ENCODE measurements at regions not wholly inside any gene's neighbourhood (a gene's known extent, or its start where the extent isn't known, plus 50 kb on each side); places are given as distances from the start of the nearest gene placed in this dataset.

DNA sequence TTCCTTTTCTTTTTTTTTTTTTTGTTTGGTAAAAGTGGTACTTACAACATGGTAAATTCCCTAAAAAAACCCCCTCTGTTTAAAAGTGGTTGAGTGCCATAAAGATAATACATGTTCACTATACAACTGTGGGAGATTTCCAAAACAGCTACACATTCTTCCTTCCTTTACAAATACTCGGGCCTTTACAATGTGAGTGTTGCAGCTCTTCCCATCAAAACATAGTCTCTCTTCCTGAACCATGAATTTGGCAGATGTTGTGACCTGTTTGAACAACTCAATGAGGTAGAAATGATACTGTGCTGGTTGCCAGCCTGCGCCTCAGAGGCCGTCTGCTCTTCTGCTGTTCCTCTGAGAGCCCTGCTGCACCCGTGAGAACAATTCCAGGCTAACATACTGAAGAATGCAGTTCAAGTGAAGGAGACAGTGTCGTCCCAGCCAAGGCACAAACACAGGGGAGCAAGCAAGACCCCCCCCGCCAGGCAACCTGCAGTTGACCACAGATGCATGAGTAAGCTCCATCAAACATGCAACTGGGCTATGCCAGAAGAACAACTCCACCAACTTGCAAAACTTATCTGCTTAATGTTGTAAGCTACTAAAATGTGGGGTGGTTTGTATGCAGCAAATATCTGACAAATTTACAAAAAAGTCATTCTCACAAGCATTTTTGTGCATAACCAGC lies 645.0 kb downstream of the PCDH7 start:
- TF ChIP-seq, protein P1, sequence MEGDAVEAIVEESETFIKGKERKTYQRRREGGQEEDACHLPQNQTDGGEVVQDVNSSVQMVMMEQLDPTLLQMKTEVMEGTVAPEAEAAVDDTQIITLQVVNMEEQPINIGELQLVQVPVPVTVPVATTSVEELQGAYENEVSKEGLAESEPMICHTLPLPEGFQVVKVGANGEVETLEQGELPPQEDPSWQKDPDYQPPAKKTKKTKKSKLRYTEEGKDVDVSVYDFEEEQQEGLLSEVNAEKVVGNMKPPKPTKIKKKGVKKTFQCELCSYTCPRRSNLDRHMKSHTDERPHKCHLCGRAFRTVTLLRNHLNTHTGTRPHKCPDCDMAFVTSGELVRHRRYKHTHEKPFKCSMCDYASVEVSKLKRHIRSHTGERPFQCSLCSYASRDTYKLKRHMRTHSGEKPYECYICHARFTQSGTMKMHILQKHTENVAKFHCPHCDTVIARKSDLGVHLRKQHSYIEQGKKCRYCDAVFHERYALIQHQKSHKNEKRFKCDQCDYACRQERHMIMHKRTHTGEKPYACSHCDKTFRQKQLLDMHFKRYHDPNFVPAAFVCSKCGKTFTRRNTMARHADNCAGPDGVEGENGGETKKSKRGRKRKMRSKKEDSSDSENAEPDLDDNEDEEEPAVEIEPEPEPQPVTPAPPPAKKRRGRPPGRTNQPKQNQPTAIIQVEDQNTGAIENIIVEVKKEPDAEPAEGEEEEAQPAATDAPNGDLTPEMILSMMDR (IDR thresholded peaks at IDR 0.05) = no peak
- Histone ChIP-seq H3K4me1 (ENCODE audit: control insufficient read depth, insufficient read depth, low read length) (no peaks in the 10 kb centered on the region), H3K9me3 (ENCODE audit: control insufficient read depth, insufficient read depth, low read length) (no peaks in the 10 kb centered on the region), H3K27ac (ENCODE audit: low read length) (no peak overlapping the region), H3K36me3 (ENCODE audit: control insufficient read depth, insufficient read depth, low read length) (no peaks in the 10 kb centered on the region), H3K27me3 (ENCODE audit: control insufficient read depth, insufficient read depth, low read length) (no peaks in the 10 kb centered on the region), H3K4me3 (ENCODE audit: low read length) (no peak overlapping the region)
- 81% methylated on average over 6 of the region's 6 CpGs for WGBS (ENCODE audit: insufficient coverage)
- Mint-ChIP-seq H3K9me3 (peaks cover 12 to 14% of the 10 kb centered on the region in 2 donors), H3K36me3 (no peaks in the 10 kb centered on the region), H3K27me3 (ENCODE audit: low read depth in 2 of 2) (no peaks in the 10 kb centered on the region), H3K27ac (no peak overlapping the region), H3K4me3 (no peak overlapping the region), H3K4me1 (no peaks in the 10 kb centered on the region)
- no peak for ATAC-seq
- intact Hi-C loops (cut with micrococcal nuclease) = no loop called here
- no peak for DNase-seq

DNA sequence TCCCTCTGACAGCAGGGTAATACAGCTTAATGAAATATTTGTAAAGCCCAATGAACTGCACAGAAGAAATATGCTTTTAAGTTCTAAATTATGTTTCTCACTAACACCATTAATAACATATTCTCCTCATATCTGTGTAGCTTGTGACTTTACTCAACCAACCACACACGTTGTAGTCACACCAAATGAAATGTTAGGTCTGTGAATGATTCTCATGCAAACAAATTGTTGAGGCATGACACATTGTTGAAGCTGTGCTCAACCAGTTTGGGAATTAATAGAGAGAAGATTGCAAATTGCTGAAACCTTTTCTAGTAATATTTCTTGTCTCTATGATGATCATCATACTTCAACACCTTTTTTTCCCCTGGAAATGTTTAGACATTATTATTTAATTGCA lies 645.9 kb downstream of the PCDH7 start:
- H3K4me3 Mint-ChIP-seq = no peak overlapping the region
- Histone ChIP-seq H3K27ac (ENCODE audit: low read length) (no peak overlapping the region), H3K36me3 (ENCODE audit: control insufficient read depth, insufficient read depth, low read length) (no peaks in the 10 kb centered on the region), H3K9me3 (ENCODE audit: control insufficient read depth, insufficient read depth, low read length) (no peaks in the 10 kb centered on the region), H3K4me3 (ENCODE audit: low read length) (no peak overlapping the region), H3K27me3 (ENCODE audit: control insufficient read depth, insufficient read depth, low read length) (no peaks in the 10 kb centered on the region), H3K4me1 (ENCODE audit: control insufficient read depth, insufficient read depth, low read length) (no peaks in the 10 kb centered on the region)
- intact Hi-C loops (cut with micrococcal nuclease) = no loop called here
- no peaks in the 10 kb centered on the region for H3K4me1 Mint-ChIP-seq
- no peak for DNase-seq
- no peaks in the 10 kb centered on the region for H3K36me3 Mint-ChIP-seq
- H3K27ac Mint-ChIP-seq = no peak overlapping the region
- WGBS (ENCODE audit: insufficient coverage) = no CpG with 5 or more reads among the region's 1 CpG
- ATAC-seq = no peak
- TF ChIP-seq, protein P1 (IDR thresholded peaks at IDR 0.05) = no peak
- H3K27me3 Mint-ChIP-seq (ENCODE audit: low read depth in 2 of 2) = no peaks in the 10 kb centered on the region
- peaks cover 12 to 14% of the 10 kb centered on the region in 2 donors for H3K9me3 Mint-ChIP-seq

DNA sequence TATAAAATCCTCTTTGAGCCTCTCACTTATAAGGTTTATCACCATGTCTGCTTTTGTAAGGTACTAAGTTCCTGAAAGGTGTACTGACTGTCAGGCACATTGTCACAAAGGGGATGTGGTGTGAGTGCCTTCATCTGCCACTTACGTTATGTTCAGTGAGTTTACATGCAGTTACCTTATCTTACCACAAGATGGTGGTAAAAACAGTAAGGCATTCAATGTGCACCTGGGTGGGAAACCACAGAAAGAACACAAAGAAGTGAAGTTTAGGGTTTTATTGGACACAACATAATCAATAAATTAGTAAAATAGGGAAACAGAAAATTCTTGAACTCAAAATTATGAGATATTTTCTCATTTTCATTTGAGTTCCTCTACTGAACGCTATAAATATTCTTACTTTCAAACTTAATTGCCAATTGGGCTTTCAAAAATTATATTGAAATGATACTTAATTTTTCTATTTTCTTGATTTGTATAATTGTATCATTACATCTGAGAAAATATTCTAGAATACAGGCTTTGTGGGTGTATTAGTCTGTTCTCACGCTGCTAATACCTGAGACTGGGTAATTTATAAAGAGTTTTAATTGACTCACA lies 650.8 kb downstream of the PCDH7 start:
- intact Hi-C loops (cut with micrococcal nuclease) = no loop called here
- Mint-ChIP-seq H3K36me3 (no peaks in the 10 kb centered on the region), H3K4me3 (no peak overlapping the region), H3K27ac (no peak overlapping the region), H3K27me3 (ENCODE audit: low read depth in 2 of 2) (no peaks in the 10 kb centered on the region), H3K9me3 (peaks cover 6 to 8% of the 10 kb centered on the region in 2 donors), H3K4me1 (no peaks in the 10 kb centered on the region)
- no peak for ATAC-seq
- no CpG with 5 or more reads among the region's 3 CpGs for WGBS (ENCODE audit: insufficient coverage)
- H3K4me1 ChIP-seq (ENCODE audit: control insufficient read depth, insufficient read depth, low read length) = no peaks in the 10 kb centered on the region
- H3K27me3 ChIP-seq (ENCODE audit: control insufficient read depth, insufficient read depth, low read length) = no peaks in the 10 kb centered on the region
- H3K27ac ChIP-seq (ENCODE audit: low read length) = no peak overlapping the region
- no peaks in the 10 kb centered on the region for H3K36me3 ChIP-seq (ENCODE audit: control insufficient read depth, insufficient read depth, low read length)
- DNase-seq = peak in 1 of 2 donors; percentile 15
- TF ChIP-seq, protein P1 (IDR thresholded peaks at IDR 0.05) = peak; percentile 19
- no peak overlapping the region for H3K4me3 ChIP-seq (ENCODE audit: low read length)
- H3K9me3 ChIP-seq (ENCODE audit: control insufficient read depth, insufficient read depth, low read length) = no peaks in the 10 kb centered on the region

Data from natural killer cell (primary cell).